Gastrocnemius medialis (tissue), 4 donors: ENCODE measurements at regions not wholly inside any gene's neighbourhood (a gene's known extent, or its start where the extent isn't known, plus 50 kb on each side); places are given as distances from the start of the nearest gene placed in this dataset.

ENCODE experiments used
- POLR2A ChIP-seq, 2 donors: fragments of 450-650 bp; IDR thresholded peaks; one replicate each; pipeline ENCODE4 v1.6.1; 2017; ENCODE audit warnings: antibody characterized with exemption in 2 of 2, mild to moderate bottlenecking in 2 of 2, moderate library complexity in 2 of 2
- TF ChIP-seq, protein P1 (sequence below), 5 experiments: fragments of 450-650 bp in 3 of 5; fragments of 200-600 bp in 2 of 5; sonication (generic) in 2 of 5; IDR thresholded peaks in 4 of 5; conservative IDR thresholded peaks in 1 of 5; 1 replicate in 4 of 5; 2 replicates in 1 of 5; pipeline ENCODE4 v1.5.1; 2016 to 2019; ENCODE audit warnings: antibody characterized with exemption in 5 of 5, mild to moderate bottlenecking in 3 of 5, moderate library complexity in 3 of 5

GRCh38 chr14:45531022-45531421 is 278.0 kb upstream of the MIS18BP1 start:
- TF ChIP-seq POLR2A (IDR thresholded peaks at IDR 0.05) = no peak
- TF ChIP-seq, protein P1, sequence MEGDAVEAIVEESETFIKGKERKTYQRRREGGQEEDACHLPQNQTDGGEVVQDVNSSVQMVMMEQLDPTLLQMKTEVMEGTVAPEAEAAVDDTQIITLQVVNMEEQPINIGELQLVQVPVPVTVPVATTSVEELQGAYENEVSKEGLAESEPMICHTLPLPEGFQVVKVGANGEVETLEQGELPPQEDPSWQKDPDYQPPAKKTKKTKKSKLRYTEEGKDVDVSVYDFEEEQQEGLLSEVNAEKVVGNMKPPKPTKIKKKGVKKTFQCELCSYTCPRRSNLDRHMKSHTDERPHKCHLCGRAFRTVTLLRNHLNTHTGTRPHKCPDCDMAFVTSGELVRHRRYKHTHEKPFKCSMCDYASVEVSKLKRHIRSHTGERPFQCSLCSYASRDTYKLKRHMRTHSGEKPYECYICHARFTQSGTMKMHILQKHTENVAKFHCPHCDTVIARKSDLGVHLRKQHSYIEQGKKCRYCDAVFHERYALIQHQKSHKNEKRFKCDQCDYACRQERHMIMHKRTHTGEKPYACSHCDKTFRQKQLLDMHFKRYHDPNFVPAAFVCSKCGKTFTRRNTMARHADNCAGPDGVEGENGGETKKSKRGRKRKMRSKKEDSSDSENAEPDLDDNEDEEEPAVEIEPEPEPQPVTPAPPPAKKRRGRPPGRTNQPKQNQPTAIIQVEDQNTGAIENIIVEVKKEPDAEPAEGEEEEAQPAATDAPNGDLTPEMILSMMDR (IDR thresholded peaks at IDR 0.05 in 4 of 5, conservative IDR thresholded peaks at IDR 0.05 in 1 of 5) = no peak
